Osteocyte (in vitro differentiated cells): ENCODE measurements at regions not wholly inside any gene's neighbourhood (a gene's known extent, or its start where the extent isn't known, plus 50 kb on each side); places are given as distances from the start of the nearest gene placed in this dataset.

ENCODE experiments used
- DNase-seq: peaks from one replicate; pipeline ENCODE4 v3.0.0; 2021; ENCODE audit warnings: mixed read lengths; ENCODE audit not compliant: unreplicated experiment; ENCODE audit errors: extremely low spot score
- H3K27ac Mint-ChIP-seq: one replicate; pipeline ENCODE4 v1.8.0; 2021; ENCODE audit warnings: mild to moderate bottlenecking, mixed read lengths; ENCODE audit not compliant: unreplicated experiment
- H3K27me3 Mint-ChIP-seq: one replicate; pipeline ENCODE4 v1.8.0; 2021; ENCODE audit warnings: mixed read lengths; ENCODE audit not compliant: unreplicated experiment
- H3K36me3 Mint-ChIP-seq: one replicate; pipeline ENCODE4 v1.8.0; 2021; ENCODE audit warnings: mixed read lengths; ENCODE audit not compliant: unreplicated experiment
- H3K4me1 Mint-ChIP-seq: one replicate; pipeline ENCODE4 v1.8.0; 2021; ENCODE audit warnings: mixed read lengths; ENCODE audit not compliant: unreplicated experiment
- H3K4me3 Mint-ChIP-seq: one replicate; pipeline ENCODE4 v1.8.0; 2021; ENCODE audit warnings: mild to moderate bottlenecking, moderate library complexity, mixed read lengths; ENCODE audit not compliant: unreplicated experiment
- H3K9me3 Mint-ChIP-seq: one replicate; pipeline ENCODE4 v1.8.0; 2021; ENCODE audit warnings: mixed read lengths; ENCODE audit not compliant: unreplicated experiment
- TF ChIP-seq, protein P1 (sequence below): fragments of 200-600 bp; sonication (generic); IDR thresholded peaks from 2 replicates; pipeline ENCODE4 v1.5.0; 2021; ENCODE audit warnings: antibody characterized with exemption, mild to moderate bottlenecking, moderate library complexity

DNA sequence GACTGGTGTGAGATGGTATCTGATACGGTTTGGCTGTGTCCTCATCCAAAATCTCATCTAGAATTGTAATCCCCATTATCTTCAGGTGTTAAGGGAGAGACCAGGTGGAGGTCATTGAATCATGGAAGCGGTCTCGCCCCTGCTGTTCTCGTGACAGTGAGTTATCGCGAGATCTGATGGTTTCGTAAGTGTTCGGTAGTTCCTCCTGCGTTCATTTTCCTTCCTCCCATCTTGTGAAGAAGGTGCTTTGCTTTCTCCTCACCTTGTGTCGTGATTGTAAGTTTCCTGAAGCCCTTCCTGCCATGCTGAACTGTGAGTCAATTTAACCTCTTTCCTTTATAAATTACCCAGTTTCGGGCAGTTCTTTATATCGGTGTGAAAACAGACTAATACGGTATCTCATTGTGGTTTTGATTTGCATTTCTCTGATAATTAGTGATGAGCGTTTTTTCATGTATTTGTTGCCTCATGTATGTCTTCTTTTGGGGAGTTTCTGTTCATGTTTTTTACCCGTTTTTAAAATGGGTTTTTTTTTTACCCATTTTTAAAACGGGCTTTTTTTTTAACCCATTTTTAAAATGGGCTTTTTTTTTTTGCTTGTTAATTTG is 102.8 kb upstream of the SLC10A2 start:
- no peaks in the 10 kb centered on the region for H3K9me3 Mint-ChIP-seq
- no peak for DNase-seq
- no peaks in the 10 kb centered on the region for H3K36me3 Mint-ChIP-seq
- no peaks in the 10 kb centered on the region for H3K4me1 Mint-ChIP-seq
- no peaks in the 10 kb centered on the region for H3K27me3 Mint-ChIP-seq
- H3K4me3 Mint-ChIP-seq, result no peak overlapping the region
- no peak overlapping the region for H3K27ac Mint-ChIP-seq
- TF ChIP-seq, protein P1, sequence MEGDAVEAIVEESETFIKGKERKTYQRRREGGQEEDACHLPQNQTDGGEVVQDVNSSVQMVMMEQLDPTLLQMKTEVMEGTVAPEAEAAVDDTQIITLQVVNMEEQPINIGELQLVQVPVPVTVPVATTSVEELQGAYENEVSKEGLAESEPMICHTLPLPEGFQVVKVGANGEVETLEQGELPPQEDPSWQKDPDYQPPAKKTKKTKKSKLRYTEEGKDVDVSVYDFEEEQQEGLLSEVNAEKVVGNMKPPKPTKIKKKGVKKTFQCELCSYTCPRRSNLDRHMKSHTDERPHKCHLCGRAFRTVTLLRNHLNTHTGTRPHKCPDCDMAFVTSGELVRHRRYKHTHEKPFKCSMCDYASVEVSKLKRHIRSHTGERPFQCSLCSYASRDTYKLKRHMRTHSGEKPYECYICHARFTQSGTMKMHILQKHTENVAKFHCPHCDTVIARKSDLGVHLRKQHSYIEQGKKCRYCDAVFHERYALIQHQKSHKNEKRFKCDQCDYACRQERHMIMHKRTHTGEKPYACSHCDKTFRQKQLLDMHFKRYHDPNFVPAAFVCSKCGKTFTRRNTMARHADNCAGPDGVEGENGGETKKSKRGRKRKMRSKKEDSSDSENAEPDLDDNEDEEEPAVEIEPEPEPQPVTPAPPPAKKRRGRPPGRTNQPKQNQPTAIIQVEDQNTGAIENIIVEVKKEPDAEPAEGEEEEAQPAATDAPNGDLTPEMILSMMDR, result no peak

DNA sequence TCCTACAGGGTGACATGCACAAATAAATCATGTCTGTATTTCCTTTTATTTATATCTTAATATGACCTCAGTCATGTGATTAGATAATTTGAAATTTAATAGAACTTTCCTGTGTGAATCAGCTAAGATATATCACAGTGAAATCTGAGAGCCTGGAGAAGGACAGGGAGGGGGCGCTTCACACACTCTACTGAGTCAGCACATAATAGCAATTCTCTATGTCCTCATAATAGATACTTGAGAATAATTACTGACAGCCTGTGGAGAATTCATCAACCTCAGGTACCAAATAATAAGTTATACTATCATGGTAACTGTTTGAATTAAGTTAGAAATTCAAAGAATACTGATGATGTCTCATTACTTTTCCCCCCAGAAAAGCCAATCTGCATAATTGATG is 98.0 kb upstream of the SLC10A2 start:
- Mint-ChIP-seq H3K4me1 (no peaks in the 10 kb centered on the region), H3K4me3 (no peak overlapping the region), H3K27ac (no peak overlapping the region), H3K36me3 (no peaks in the 10 kb centered on the region), H3K9me3 (no peaks in the 10 kb centered on the region), H3K27me3 (peaks cover 7% of the 10 kb centered on the region)
- TF ChIP-seq, protein P1, result no peak
- no peak for DNase-seq

DNA sequence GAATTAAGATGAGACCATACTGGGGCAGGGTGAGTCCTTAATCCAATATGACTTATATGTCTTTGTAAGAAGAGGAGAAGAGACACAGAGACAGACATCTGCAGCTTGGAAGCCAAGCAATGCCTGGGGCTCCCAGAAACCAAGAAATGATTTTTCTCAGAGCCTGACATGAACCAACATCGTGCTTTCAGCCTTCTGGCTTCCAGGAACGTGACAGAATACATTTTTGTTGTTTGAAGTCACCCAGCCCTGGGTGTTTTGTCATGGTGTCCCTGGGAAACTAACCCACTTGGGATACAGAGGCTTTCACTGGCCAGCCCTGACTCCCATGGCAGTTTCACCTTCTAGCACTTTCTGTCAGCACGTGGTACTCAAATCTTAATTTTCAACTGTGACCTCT is 95.3 kb upstream of the SLC10A2 start:
- TF ChIP-seq, protein P1, result no peak
- DNase-seq, result no peak
- no peak overlapping the region for H3K27ac Mint-ChIP-seq
- no peaks in the 10 kb centered on the region for H3K9me3 Mint-ChIP-seq
- H3K27me3 Mint-ChIP-seq, result peaks cover 27% of the 10 kb centered on the region
- no peak overlapping the region for H3K4me3 Mint-ChIP-seq
- H3K4me1 Mint-ChIP-seq, result no peaks in the 10 kb centered on the region
- H3K36me3 Mint-ChIP-seq, result no peaks in the 10 kb centered on the region

DNA sequence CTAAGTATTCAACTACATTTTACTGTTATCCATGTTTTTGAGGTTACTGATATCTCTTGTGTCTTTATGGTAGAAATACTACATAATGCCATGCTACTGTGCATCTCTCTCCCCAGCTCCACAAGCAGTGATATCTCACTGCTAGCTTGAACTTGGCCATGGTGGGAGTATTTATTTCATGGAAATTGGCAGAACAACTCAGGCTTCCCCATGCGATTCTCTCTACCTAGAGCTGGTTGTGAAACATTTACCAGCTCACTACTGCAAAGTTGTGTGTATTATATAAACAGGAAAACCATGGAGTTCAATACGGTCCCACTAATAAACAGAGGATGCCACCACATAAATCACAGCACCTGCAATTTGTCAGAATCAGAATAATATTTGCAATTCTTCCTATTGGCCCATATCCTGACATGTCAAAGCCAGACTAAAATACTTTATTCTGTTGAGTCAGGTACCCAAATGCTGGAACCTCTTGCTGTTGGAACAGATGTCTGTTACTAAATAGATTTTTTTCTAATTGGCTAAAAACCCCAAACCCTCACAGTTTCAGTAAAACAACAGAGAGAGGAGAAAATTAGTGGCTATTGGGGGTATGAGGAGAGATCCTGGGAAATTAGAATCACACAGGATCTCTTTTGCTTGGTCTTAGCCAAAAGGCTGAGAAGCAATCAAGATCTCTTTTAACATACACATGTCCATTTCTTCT is 91.4 kb upstream of the SLC10A2 start:
- no peaks in the 10 kb centered on the region for H3K4me1 Mint-ChIP-seq
- H3K27ac Mint-ChIP-seq, result no peak overlapping the region
- H3K27me3 Mint-ChIP-seq, result peaks cover 45% of the 10 kb centered on the region
- H3K36me3 Mint-ChIP-seq, result no peaks in the 10 kb centered on the region
- no peak overlapping the region for H3K4me3 Mint-ChIP-seq
- TF ChIP-seq, protein P1, result no peak
- no peaks in the 10 kb centered on the region for H3K9me3 Mint-ChIP-seq
- no peak for DNase-seq

DNA sequence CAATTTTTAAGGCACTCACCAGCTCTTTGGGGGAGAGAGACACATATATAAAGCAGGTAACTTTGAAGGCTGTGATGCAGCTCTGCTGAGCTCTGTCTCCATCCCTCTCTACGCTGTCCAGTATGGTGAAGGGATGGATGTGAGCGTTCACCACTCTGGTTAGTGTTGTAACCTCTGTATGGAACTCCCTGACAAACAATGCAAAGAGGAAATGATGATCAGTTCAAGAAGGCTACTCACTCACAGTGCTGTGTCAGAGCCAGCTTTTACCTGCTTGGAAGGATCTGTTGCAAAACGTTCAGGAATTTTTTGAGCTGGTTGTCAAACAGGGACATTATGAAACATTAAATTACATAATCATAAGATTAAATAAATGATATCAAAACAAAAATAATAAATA is 90.8 kb upstream of the SLC10A2 start:
- peaks cover 45% of the 10 kb centered on the region for H3K27me3 Mint-ChIP-seq
- no peaks in the 10 kb centered on the region for H3K36me3 Mint-ChIP-seq
- no peak overlapping the region for H3K4me3 Mint-ChIP-seq
- no peak overlapping the region for H3K27ac Mint-ChIP-seq
- DNase-seq, result no peak
- no peaks in the 10 kb centered on the region for H3K4me1 Mint-ChIP-seq
- H3K9me3 Mint-ChIP-seq, result no peaks in the 10 kb centered on the region
- TF ChIP-seq, protein P1, result no peak
